ENCODE measurements at regions not wholly inside any gene's neighbourhood (a gene's known extent, or its start where the extent isn't known, plus 50 kb on each side); places are given as distances from the start of the nearest gene placed in this dataset.

DNA sequence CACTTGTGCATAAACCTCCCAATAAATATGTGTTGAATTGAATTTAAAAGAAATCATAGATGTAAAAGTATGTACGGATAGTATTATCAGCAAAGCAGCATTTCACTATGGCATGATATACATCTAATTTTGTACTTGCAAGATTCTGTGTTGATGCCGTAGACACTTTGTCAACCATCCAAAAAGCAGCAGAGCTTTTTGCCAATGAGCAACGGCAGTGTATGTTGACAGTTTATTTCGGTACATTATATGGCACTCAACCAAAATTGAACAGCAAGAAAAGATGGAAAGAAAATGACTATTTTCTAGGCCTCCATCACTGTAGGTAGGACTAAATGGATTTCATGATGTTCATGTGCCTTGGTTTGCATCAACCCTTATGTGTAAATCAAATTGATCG lies 543.7 kb downstream of the DACH1 start:
- Mint-ChIP-seq H3K9me3 (ENCODE audit: unreplicated experiment) (peaks cover 1% of the 10 kb centered on the region), H3K4me3 (ENCODE audit: unreplicated experiment) (no peak overlapping the region), H3K36me3 (ENCODE audit: unreplicated experiment) (no peaks in the 10 kb centered on the region), H3K27ac (ENCODE audit: unreplicated experiment) (no peak overlapping the region), H3K4me1 (ENCODE audit: low read depth, unreplicated experiment) (peaks cover 14% of the 10 kb centered on the region), H3K27me3 (ENCODE audit: unreplicated experiment) (no peaks in the 10 kb centered on the region)
- no peak for TF ChIP-seq CTCF (IDR thresholded peaks at IDR 0.05; ENCODE audit: partially characterized antibody, unreplicated experiment)
- DNase-seq, result no peak

DNA sequence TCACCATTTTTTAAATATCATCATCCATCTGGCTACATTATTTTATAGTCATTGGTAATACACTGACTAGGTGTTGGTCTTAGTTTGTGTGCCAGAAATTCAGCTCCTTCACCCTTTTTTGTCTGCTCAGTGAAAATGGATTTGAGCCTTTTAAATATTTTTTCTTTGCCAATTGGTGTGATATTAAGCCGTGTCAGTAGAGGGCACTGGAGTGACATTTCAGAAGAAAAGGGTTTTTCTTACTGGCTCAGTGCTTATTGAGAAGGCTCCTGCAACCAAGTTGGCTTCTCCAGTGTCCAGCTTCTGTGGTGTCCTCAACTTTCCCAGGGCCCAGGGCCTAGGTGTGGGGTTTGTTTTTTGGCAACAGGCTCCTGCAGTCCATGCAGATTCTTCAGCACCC lies 546.6 kb downstream of the DACH1 start:
- no peak overlapping the region for H3K4me3 Mint-ChIP-seq (ENCODE audit: unreplicated experiment)
- TF ChIP-seq CTCF (IDR thresholded peaks at IDR 0.05; ENCODE audit: partially characterized antibody, unreplicated experiment), result peak; percentile 74
- peaks cover 32% of the 10 kb centered on the region for H3K4me1 Mint-ChIP-seq (ENCODE audit: low read depth, unreplicated experiment)
- H3K27ac Mint-ChIP-seq (ENCODE audit: unreplicated experiment), result peak overlapping the region; percentile 17
- DNase-seq, result peak; percentile 17
- H3K9me3 Mint-ChIP-seq (ENCODE audit: unreplicated experiment), result peaks cover 5% of the 10 kb centered on the region
- no peaks in the 10 kb centered on the region for H3K36me3 Mint-ChIP-seq (ENCODE audit: unreplicated experiment)
- H3K27me3 Mint-ChIP-seq (ENCODE audit: unreplicated experiment), result peaks cover 3% of the 10 kb centered on the region

DNA sequence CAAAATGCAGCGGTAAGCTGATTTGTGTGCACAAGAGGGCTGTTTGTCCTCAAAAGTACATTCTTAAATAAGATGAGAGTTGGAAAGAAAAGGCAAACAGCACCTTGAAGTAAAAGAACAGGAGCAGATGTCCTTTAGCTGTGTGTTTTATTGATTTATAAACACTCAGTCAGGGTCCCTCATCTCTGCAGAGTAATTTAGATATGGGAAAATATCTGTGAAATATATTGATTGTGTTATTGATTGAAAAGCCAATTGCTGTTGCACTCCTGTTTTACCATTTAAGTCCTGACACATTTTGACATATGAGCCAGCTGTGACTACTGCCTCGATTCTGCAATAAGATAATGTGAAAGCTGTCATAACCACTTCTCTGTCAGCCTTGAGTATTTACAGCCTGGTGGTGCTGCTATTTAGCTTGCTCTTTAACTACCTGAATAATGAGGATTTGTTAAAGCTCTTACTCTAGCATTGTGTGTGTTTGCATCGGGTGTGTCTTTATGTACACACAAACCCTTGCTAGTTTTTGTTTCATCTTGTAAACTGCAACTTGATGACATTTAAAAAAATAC lies 550.1 kb downstream of the DACH1 start:
- peak overlapping the region; percentile 76 for H3K27ac Mint-ChIP-seq (ENCODE audit: unreplicated experiment)
- peak overlapping the region; percentile 41 for H3K4me3 Mint-ChIP-seq (ENCODE audit: unreplicated experiment)
- no peak for DNase-seq
- TF ChIP-seq CTCF (IDR thresholded peaks at IDR 0.05; ENCODE audit: partially characterized antibody, unreplicated experiment), result no peak
- no peaks in the 10 kb centered on the region for H3K36me3 Mint-ChIP-seq (ENCODE audit: unreplicated experiment)
- H3K4me1 Mint-ChIP-seq (ENCODE audit: low read depth, unreplicated experiment), result peaks cover 35% of the 10 kb centered on the region
- H3K9me3 Mint-ChIP-seq (ENCODE audit: unreplicated experiment), result peaks cover 5% of the 10 kb centered on the region
- H3K27me3 Mint-ChIP-seq (ENCODE audit: unreplicated experiment), result peaks cover 3% of the 10 kb centered on the region

DNA sequence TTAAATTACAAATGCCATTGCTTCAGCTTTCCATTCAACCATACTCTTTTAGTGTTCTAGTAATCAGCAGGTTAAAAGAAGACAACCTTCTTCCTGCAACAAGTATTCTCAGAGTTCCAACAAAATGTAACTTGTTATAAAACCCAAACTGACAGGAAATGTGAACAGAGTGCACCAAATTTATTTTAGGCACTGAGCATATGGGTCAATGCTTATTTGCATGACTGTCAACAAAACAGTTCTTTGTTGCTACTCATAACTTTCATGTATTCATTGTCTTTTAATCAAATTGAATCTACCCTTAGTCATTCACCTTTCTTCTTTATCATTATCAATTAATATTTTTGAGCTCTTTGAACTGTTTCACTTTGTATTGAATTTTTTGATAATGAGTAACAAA lies 554.1 kb downstream of the DACH1 start:
- TF ChIP-seq CTCF (IDR thresholded peaks at IDR 0.05; ENCODE audit: partially characterized antibody, unreplicated experiment), result no peak
- peaks cover 4% of the 10 kb centered on the region for H3K9me3 Mint-ChIP-seq (ENCODE audit: unreplicated experiment)
- peaks cover 24% of the 10 kb centered on the region for H3K4me1 Mint-ChIP-seq (ENCODE audit: low read depth, unreplicated experiment)
- no peak overlapping the region for H3K27ac Mint-ChIP-seq (ENCODE audit: unreplicated experiment)
- H3K4me3 Mint-ChIP-seq (ENCODE audit: unreplicated experiment), result no peak overlapping the region
- H3K27me3 Mint-ChIP-seq (ENCODE audit: unreplicated experiment), result peaks cover 3% of the 10 kb centered on the region
- no peaks in the 10 kb centered on the region for H3K36me3 Mint-ChIP-seq (ENCODE audit: unreplicated experiment)
- no peak for DNase-seq

DNA sequence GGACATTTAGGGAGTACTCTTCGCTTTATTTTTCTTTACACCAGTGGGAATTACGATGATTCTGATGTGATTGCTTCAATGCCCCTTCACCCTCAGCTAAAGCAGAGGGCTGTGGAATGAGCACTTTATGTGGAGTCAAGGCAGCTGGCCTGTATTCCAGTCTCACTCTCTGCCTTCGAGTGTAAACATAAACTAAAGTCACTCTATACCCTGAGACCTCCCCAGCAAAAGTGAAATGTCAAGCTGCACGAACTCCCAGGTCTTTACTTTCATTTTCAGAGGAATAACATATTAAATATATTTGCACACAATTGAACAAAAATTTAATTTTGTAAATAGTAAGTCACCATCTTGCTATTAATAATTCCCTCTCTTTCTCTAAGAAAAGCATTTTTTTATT lies 557.1 kb downstream of the DACH1 start:
- H3K4me3 Mint-ChIP-seq (ENCODE audit: unreplicated experiment), result no peak overlapping the region
- TF ChIP-seq CTCF (IDR thresholded peaks at IDR 0.05; ENCODE audit: partially characterized antibody, unreplicated experiment), result no peak
- H3K9me3 Mint-ChIP-seq (ENCODE audit: unreplicated experiment), result no peaks in the 10 kb centered on the region
- H3K27me3 Mint-ChIP-seq (ENCODE audit: unreplicated experiment), result no peaks in the 10 kb centered on the region
- no peak for DNase-seq
- H3K36me3 Mint-ChIP-seq (ENCODE audit: unreplicated experiment), result no peaks in the 10 kb centered on the region
- H3K27ac Mint-ChIP-seq (ENCODE audit: unreplicated experiment), result no peak overlapping the region
- peaks cover 7% of the 10 kb centered on the region for H3K4me1 Mint-ChIP-seq (ENCODE audit: low read depth, unreplicated experiment)
